ENCODE measurements at regions not wholly inside any gene's neighbourhood (a gene's known extent, or its start where the extent isn't known, plus 50 kb on each side); places are given as distances from the start of the nearest gene placed in this dataset.

DNA sequence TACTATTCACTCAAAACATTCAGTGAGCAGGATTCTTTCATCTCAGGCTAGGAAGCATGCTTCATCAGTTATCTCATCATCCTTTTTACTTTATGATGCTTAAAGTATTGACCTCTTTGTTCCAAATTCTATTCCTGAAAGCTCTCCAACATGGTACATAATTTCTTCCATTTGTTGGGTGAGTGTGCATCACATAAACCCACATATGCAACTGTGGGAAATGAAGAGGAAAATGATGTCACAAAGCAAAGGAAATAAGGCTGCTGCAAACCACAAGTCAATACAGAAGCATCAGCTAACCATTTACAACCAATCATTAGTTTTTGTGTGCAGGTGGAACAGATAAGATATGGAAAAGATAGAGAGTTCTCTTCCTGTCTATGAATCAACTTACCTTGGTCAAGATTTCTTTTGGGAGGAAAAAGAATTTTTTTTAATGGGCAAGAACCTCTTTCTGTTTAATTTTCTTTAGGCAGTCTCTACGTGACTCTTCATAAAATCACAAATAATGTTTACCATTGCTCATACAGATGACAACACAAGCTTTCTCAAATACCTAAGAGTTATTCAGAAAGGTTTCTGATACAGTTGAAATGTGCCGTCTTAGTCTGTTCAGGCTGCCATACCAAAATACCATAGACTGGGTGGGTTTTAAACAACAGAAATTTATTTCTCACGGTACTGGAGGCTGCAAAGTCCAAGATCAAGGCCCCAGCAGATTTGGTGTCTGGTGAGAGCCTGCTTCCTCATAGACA is 259.9 kb downstream of the ADGRG6 start:
- DNase-seq (ENCODE audit: low read depth) = no peak

DNA sequence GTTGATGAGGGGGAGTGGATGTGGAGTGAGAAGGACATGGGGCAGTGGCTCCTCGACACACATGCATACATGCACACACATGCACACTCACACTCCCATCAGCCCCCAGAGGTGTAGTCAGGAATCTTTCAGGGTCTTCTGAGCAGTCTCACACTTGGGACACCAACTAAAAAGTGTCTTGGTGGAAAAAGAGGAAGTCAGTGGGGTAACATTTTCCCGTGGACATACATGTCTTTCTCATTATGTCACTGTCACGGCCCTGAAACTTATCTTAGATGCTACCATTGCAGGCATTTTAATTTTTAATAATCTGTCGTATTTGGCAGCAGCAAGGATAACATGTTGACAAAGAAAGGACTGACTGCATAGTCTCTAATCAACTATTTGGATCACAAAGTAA is 261.1 kb downstream of the ADGRG6 start:
- no peak for DNase-seq (ENCODE audit: low read depth)

DNA sequence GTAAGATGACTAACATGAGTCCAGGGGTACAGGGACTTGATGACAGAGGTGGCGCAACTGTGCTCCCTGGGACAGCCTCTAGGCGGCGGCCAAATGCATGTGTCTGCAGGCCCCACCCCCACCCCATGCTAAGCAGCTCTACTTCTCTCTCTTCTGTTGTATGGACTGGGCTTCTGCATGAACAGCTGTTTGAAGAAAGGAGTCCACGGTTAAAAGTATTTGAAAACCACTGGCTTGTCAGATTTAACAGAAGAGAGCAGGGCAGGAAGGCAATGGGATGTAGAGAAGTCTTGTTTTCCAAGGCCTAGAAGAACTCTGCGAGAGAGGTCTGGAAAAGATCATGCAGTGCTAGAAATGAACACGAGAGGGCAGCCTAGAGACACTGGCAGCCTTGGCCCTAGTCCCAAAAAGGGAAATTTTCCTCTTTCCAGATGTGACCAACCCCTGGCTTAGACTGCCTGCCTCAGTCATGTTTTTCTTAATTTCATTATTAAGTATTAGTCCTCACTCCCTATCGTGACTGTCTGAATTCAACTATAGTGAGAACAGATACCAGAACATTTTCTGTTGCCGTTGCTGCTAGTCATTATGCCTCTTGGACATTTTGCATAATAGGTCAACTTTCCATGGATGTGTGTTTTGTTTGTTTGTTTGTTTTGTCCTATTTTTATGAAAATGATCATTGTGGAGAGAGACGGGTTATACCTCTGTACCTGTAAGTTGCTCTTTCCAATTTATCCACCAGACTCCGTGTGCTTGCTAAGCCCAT is 265.0 kb downstream of the ADGRG6 start:
- DNase-seq (ENCODE audit: low read depth) = peak; percentile 33

DNA sequence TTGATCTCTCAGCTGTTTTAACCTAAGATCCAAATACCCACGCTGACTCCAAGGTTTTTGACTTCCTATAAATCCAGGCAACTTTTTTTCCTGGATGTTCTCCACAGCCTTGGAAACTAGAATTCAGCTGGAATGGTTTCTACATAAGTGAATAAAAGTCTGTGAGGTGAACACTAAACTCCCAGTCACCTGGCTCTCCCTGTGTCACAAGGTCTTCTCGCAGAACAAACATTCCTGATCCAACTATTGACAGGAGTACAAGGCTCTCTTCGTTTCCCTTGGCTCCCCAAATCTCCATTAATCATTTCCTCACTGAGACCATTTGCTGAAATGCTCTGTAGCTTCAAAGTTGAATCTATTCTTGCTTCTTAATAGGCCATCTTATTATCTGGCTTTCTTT is 265.7 kb downstream of the ADGRG6 start:
- DNase-seq (ENCODE audit: low read depth) = no peak

DNA sequence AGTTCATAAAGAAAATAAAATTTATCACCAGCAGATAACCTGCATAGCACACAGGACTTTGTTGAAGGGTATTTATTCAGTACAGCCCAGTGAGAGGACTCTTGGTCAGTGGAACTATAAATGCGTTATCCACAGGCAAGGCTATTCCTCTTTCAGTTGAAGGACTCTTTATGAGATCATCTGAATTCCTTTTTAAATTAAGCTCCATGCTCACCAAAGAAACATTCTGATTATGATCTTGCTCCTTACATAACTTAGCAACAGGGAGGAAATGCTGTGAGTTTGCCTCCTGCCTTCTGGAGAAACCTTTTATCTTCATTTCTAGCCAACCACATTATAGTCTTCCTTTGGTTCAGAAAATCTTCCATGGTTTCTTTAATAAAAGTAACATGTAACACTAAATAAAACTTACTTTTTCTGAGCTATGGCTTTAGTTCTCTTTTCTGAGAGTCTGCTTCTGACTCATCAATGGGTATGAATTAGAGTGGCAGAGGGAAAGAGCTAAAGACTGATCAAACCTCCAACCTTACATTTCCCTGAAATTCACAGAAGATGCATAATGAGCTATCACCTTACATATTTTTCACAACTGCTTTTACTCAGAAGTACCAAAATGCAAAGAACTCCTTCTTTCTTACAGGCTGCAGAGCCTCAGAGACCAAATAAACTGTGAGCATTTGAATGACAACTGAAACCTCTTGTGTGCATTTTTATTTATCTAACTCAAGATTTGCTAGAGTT is 267.2 kb downstream of the ADGRG6 start:
- DNase-seq (ENCODE audit: low read depth) = no peak

DNA sequence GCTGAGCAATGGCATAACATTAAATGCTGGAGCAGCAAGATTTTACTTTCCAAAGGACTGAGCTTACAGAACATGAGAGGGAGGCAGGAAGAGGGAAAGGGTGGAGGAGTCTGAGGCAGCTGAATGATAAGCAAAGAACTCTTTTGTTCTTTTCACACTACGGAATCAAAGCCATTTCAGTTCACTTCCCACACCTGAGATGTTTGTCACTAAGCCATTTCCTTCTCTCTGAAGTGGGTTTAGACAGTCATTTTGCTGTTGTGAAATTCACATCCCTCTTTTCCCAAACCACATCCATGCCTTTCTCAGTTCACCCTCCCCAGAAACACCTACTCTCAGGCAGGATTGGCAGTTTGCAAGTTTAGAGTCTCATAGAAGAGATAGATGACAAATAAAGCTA is 267.9 kb downstream of the ADGRG6 start:
- no peak for DNase-seq (ENCODE audit: low read depth)

DNA sequence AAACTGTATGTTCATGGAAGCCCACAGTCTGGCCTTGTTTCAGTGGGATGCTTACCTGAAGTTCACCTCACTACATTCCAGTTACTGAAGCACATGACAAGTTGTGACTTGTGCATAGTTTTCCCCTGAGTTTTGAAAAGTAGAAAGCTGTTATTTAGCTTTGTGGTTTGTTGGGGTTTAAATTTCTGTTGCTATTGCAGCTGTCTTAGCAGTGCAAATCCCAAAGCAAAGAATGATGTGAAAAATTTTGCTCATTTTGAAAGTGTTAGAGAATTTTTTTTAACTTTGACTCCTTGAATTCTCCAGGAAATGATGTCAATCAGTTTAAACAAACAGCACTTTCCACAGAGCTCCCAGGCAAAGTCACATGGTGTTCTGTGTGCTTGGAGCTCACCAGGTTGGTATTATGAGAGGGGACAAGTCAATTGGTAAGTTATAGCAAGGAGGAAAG is 268.4 kb downstream of the ADGRG6 start:
- no peak for DNase-seq (ENCODE audit: low read depth)

DNA sequence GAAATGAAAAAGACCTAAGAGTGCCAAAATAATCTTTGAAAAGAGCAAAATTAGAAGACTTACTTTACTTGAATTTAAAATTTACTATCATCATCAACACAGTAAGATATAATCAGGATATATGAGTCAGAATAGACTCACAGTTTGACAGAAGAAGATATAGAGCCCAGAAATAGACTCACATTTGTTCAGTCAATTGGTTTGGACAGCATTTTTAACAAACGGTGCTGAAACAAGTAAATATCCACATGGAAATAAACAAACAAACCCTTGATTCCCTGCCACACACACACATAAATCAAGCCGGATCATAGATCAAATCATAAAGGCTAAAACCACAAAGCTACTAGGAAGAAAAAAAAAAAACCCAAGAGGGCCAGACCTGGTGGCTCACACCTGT is 291.1 kb downstream of the ADGRG6 start:
- no peak for DNase-seq (ENCODE audit: low read depth)

DNA sequence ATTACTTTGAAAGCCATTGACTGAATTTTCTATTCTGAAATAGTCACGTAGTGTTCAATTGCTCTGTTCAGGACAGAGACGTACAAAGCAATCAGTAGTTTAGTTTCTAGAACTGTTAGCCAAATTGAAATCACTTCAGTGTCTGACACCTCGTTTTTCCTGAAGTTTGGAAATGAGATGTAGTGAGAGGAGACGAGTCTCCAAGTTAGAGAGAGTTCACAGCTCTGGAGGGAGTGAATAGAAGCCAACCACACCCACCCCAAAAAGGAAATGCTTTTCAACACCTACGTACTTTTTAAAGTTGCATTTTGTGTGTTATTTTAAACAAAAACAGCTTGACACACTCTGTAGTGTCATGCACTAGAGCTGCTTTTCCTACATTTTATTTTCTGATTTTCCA is 296.0 kb downstream of the ADGRG6 start:
- DNase-seq (ENCODE audit: low read depth) = no peak

DNA sequence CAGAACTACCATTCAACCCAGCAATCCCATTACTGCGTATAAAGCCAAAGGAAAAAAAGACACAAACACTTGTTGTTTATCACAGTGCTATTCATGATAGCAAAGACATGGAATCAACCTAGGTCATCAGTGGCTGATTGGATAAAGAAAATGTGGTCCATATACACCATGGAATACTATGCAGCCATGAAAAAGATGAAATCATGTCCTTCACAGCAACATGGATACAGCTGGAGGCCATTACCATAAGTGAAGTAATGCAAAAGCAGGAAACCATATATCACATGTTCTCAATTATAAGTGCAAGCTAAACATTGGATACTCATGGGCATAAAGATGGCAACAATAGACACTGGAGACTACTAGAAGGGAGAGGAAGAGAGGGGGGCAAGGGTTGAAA is 299.6 kb downstream of the ADGRG6 start:
- DNase-seq (ENCODE audit: low read depth) = no peak

DNA sequence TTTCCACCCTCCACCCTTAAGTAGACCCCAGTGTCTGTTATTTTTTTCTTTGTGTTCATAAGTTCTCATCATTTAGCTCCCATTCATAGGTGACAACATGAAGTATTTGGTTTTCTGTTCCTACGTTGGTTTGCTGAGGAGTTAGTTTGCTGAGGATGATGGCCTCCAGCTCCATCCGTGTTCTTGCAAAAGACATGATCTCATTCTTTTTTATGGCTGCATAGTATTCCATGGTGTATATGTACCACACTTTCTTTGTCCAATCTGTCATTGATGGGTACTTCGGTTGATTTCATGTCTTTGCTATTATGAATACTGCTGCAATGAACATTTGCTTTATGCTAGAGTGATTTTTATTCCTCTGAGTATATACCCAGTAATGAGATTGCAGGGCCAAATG is 301.2 kb downstream of the ADGRG6 start:
- no peak for DNase-seq (ENCODE audit: low read depth)

DNA sequence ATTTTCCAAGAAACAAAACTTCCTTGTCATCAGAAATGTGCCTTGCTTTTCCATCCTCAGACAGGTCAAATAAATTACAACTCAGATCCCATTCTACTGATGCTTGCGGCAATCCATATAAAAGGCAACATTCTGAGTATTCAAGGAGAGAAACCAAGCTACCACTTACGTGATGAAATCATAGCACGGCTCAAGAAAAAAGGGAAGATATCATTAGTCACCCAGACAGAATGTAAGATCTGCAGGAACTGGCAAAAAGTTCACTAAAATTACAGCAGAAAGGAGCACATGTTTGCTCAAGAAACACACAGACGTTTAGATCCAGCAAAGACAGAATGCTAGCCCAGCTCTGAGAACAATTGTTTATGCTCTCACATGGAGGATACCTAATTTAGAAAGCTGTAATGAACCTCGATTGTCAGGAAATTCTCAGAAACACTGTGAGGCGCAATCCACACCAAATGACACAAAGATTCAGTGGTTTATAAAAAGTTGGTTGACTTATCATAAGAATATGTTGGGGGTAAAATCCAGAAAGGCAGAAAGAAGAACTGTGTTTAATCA is 304.2 kb downstream of the ADGRG6 start:
- DNase-seq (ENCODE audit: low read depth) = no peak

DNA sequence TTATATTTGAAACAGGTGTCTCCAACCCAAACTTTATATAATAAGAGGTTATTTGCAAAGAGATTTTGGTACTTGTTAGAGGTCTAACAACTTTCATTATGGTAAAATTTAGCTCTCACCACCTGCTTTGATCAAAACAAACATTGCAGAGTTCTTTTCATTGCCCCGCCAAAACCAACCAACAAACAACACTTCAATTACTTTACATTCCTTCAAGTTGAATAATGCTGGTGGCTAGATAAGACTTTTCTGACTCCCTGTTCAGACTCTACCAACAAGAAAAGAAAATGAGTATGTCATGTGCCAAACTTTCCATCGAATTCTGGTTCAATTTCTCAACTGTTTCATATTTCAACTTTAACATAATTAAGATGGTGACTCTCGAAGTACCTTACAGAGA is 311.1 kb downstream of the ADGRG6 start:
- DNase-seq (ENCODE audit: low read depth) = no peak

DNA sequence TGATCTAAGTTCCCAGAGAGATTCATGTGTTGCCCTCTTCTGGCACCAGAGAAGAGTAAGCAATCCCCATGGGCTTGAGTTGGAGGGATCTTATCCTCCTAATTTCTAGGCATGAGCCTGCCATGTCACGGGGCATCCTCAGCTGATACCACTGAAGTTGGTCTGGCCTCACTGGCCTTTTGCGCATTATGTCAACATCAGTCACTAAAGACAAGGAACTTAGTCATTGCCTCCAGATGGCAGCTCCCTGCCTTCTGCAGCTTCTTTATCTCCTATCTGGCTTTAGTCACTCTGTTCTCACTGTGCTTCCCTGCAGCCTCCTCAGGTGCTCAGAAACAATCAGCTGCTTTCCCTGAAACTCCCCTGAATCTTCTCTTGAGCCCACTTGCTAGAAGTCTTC is 312.2 kb downstream of the ADGRG6 start:
- DNase-seq (ENCODE audit: low read depth) = no peak

DNA sequence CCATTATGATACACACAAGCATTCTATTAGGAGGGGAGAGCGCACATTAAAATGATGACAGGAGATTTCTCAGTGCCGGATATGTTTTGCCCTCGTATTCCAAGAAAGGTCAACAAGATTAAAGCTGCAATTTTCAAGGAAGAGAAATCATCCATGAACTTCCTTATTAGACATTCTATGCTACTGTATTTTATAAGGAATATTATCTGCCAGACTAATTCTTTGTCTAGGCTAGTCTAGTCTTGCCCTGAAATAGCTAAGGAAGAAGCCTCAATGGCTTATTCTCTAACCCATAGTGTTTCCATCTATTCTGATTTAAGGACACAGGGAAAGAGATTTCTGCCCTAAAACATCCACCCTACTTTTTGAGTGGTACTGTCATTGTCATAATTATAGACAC is 315.4 kb downstream of the ADGRG6 start:
- DNase-seq (ENCODE audit: low read depth) = no peak

DNA sequence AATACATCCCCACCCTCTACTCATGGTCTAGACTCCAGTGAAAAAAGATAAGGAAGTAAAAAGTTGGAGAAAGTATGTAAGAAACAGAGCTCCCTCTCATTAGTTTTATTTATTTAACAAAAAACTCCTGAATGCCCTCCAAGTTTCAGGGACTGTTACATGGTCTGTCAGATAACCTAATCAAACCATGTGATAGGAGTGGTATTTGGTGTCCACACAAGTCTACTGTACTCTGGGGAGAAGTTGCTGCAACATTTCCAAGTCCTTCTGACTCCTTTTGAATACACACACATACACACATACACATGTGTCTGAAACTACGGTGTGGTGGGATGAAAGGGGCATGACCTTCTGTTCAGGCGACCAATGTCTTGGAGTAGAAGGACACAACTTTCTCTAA is 320.0 kb downstream of the ADGRG6 start:
- no peak for DNase-seq (ENCODE audit: low read depth)

DNA sequence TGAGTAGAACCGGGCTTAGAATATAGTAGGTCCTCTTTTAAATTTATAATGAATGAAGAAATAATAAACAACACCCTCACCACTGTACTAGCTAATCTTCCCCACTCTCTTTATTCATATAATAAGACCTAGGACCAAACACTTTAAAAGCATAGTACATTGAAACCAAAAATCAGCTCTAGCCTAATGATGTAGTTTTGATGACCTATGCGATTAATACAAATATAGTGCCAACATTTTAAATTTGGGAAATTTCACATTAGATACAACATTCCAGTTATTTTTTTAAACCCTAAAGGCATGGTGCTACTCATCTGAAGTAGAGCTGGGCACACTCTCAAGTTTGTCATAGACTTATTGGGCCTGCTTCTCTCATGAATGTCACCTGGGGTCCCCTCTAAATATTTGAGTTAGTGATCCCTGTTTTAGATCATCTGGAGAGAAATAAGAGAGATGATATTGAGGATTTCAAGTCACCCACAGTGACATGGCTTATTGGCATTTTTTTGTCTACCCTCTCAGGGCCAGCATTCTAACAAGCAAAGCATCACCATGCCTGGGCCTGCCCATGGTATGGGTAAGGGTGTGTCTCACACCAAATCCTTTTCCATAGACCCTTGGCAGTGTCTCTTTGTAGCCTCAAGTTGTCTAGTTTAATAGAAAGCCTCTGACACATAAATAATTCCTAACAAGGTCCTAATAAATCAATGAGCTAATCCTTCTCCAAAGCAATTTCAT is 319.8 kb downstream of the HIVEP2 start:
- no peak for DNase-seq (ENCODE audit: low read depth)

DNA sequence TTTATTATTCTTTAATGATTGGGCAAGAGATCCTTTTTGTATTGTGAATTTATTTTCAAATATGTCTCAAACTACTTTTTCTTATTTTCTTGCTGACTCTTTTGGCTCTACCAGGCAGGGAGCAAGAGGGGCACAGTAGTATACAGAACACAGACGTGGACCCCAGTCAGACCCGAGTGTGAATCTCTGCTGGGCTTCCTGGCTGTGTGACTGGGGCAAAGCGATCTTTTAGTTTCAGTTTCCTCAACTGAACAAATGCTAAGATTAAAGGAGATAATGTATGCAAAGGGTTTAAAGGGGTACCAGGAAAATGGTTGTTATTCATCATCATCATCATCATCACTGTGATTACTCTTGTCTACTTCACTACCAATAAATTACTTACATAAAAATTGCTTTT is 317.5 kb downstream of the HIVEP2 start:
- no peak for DNase-seq (ENCODE audit: low read depth)

DNA sequence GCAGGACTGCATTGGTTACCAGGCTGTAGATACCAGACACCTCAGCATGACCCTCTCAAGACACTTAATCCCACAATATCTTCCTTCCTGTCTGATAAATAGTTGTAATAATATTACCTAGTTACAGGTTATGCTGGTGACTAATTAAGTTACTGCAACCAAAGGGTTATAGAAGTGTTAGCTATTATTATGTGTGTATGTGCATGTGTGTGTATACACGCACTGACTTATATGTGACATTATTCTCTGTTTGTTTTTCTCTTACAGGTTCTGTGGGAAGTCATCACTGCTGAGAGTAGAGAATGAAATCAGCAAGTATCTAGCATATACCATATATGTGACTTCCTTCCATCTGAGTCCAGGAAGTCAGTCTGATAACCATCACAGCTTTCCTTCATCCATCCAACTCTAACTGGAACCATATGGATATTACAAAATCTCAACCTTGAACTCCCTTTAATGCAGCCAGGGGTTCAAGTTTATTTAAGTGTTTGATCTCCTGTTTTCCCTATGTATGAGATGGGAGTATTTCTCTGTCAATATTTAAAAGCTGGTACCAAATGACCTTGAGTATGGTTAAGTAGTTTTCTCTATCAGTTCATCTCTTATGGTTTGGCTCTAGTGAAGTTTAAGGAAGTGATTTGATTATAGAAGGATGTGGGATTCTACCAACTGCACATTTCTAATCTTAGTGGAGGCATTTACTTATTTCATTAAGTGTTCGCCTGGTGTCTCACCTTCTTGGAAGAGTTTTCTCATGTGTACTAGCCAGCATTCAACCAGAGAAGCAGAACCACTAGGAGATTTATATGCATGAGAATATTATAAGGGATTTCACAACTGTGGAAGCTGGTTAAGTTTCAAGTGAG is 313.2 kb downstream of the HIVEP2 start:
- DNase-seq (ENCODE audit: low read depth) = no peak

DNA sequence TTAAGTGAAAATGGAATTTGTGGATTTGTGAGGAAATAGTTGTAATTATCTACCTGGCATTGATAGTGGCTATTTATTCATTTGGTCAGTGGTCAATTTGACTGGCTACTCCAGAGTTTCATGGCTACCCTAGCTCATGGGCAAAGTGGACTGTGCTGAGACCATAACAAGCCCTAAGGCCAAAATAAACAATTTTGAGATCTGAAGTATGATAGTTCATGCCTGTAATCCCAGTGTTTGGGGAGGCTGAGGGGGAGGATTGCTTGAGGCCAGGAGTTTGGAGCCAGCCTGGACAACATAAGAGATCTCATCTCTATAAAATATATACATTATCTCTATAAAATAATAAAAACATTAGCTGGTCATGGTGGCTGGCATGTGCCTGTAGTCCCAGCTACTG is 311.7 kb downstream of the HIVEP2 start:
- no peak for DNase-seq (ENCODE audit: low read depth)

DNA sequence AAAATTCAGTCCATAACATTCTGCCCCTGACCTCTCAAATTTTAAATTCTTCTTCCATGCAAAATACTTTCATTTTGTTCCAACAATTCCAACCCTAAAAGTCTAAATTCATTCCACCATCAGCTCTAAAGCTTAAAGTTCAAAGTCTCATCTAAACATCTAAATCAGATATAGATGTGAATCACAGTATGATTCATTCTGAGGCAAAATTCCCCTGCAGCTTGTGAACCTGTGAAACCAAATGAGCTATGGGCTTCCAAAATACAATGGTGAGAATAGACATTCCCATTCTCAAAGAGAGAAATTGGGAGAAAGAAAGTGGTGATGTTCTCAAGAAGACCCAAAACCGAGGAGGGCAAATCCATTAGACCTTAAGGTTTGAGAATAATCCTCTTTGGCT is 309.8 kb downstream of the HIVEP2 start:
- no peak for DNase-seq (ENCODE audit: low read depth)
